PFSK-1 (cell line): ENCODE measurements at regions not wholly inside any gene's neighbourhood (a gene's known extent, or its start where the extent isn't known, plus 50 kb on each side); places are given as distances from the start of the nearest gene placed in this dataset.

Experiments
- FOXP2 ChIP-seq: optimal IDR thresholded peaks from 2 replicates; pipeline ENCODE3; 2011; ENCODE audit warnings: borderline replicate concordance, control low read depth, inconsistent platforms; ENCODE audit not compliant: insufficient read depth; ENCODE audit errors: extremely low read length, extremely low read depth
- POLR2AphosphoS5 ChIP-seq: IDR thresholded peaks from 2 replicates; pipeline ENCODE4 v1.6.1; 2012; ENCODE audit warnings: low read depth, mild to moderate bottlenecking, control low read depth, low read length, moderate library complexity
- SIN3A ChIP-seq: IDR thresholded peaks from 2 replicates; pipeline ENCODE4 v1.6.1; 2012; ENCODE audit warnings: mild to moderate bottlenecking, low read length, moderate library complexity, borderline replicate concordance; ENCODE audit not compliant: insufficient read depth
- TAF1 ChIP-seq: IDR thresholded peaks from 2 replicates; pipeline ENCODE4 v1.6.1; 2012; ENCODE audit warnings: low read length, control low read depth, borderline replicate concordance; ENCODE audit not compliant: insufficient read depth
- TF ChIP-seq, protein P1 (sequence below), 2 experiments: IDR thresholded peaks; 2 replicates each; pipeline versions ENCODE4 v1.6.1 to v1.8.0; 2011 to 2012; ENCODE audit warnings: low read depth in 2 of 2, low read length in 2 of 2, control low read depth in 1 of 2, inconsistent platforms in 1 of 2, mild to moderate bottlenecking in 1 of 2, moderate library complexity in 1 of 2; ENCODE audit not compliant: insufficient read depth in 1 of 2

DNA sequence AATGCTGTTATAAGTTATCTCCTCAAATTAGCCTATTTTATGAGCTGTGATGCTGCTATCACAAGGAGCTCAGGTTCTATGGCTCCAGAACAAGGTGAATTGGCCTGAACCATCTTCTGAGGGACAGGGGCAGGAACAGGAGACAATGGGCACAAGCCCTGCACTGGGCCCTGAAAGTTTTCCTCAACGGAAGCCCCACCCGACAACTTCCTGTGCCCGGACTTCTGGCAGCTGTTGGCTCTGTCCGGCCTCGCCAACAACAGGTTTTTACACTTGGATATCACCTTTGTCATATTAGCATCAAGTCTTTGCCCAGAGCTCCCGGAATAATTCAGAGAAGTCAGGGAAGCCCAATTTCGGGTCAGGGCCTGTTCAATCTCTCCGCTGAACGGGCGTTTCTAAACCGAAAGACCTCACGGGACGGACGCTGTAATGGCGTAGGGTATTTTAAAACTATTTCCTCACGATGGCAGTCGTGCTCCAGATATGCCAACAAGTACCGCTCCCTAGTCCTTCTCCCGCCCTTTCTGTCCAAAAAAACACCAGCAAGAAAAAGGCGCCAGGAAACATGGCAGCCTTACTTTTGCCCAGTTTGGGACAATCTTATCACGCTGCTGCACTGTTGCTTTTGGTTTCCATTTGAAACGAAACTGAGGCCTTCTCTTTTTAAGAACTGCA, 201.0 kb upstream of the STK26 start:
- TF ChIP-seq, protein P1, sequence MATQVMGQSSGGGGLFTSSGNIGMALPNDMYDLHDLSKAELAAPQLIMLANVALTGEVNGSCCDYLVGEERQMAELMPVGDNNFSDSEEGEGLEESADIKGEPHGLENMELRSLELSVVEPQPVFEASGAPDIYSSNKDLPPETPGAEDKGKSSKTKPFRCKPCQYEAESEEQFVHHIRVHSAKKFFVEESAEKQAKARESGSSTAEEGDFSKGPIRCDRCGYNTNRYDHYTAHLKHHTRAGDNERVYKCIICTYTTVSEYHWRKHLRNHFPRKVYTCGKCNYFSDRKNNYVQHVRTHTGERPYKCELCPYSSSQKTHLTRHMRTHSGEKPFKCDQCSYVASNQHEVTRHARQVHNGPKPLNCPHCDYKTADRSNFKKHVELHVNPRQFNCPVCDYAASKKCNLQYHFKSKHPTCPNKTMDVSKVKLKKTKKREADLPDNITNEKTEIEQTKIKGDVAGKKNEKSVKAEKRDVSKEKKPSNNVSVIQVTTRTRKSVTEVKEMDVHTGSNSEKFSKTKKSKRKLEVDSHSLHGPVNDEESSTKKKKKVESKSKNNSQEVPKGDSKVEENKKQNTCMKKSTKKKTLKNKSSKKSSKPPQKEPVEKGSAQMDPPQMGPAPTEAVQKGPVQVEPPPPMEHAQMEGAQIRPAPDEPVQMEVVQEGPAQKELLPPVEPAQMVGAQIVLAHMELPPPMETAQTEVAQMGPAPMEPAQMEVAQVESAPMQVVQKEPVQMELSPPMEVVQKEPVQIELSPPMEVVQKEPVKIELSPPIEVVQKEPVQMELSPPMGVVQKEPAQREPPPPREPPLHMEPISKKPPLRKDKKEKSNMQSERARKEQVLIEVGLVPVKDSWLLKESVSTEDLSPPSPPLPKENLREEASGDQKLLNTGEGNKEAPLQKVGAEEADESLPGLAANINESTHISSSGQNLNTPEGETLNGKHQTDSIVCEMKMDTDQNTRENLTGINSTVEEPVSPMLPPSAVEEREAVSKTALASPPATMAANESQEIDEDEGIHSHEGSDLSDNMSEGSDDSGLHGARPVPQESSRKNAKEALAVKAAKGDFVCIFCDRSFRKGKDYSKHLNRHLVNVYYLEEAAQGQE (IDR thresholded peaks at IDR 0.05; ENCODE audit: insufficient read depth in 1 of 2, low read depth in 2 of 2, low read length in 2 of 2) = no peak
- no peak for TF ChIP-seq SIN3A
- TF ChIP-seq FOXP2 = no peak
- TF ChIP-seq POLR2AphosphoS5 = no peak
- no peak for TF ChIP-seq TAF1

DNA sequence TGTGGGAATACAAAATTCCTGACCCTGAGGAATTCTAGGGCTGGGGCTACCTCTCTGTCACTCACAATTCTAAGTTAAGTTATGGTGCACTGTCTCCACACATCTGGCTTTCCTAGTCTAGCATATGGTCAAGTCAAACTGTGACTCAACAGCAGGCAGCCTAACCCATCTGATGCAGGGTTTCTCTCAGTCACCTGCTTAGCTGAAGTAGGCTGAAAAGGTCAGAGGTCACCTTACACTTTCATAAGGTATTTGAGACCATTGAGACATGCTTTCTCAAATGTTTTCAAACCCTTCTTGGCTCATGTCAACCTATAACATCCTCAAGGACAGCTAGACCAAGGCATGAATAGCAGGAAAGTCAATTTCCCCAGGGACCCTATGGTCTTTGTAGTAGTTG, 196.5 kb upstream of the STK26 start:
- no peak for TF ChIP-seq POLR2AphosphoS5
- no peak for TF ChIP-seq SIN3A
- TF ChIP-seq FOXP2 = no peak
- no peak for TF ChIP-seq TAF1
- TF ChIP-seq, protein P1 (IDR thresholded peaks at IDR 0.05; ENCODE audit: insufficient read depth in 1 of 2, low read depth in 2 of 2, low read length in 2 of 2) = no peak

DNA sequence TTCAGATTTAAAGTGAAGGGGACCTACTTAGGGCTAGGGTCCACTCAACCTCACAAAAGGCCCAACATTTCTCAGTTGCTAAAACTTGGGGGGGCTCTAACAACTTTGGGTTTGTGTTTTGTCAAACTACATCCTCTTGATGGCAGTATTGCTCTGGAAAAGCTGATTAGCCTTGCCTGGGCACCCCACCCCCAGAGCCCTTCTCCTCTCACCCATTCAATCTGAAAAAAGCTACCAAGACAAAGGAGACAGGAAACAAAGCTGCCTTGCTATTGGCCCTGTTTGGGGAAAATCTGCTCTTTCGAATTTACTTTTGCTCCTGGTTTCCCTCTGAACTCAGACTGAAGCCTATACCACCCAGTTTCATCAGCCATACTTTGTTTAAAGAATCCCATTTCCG, 195.2 kb upstream of the STK26 start:
- TF ChIP-seq TAF1 (no peak), SIN3A (no peak), POLR2AphosphoS5 (no peak), FOXP2 (no peak)

DNA sequence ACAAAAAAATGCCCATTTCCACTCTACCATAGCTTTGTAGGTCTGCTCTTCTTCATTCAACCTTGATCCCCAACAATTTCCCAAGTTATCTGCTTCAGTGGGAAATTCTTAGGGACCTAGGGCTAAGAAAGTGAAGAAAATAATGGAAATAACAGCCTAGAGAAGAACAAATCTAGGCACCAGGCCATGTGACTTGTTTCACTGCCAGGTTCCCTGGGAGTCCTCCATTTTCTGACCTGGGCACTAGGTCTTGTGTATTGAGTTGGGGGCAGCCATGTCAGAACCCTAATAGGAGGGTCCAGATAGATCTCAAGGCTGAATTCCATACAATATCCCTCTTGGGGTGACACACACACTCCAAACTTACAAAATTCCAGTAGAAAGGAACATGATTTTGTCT, 194.6 kb upstream of the STK26 start:
- TF ChIP-seq, protein P1 (IDR thresholded peaks at IDR 0.05; ENCODE audit: insufficient read depth in 1 of 2, low read depth in 2 of 2, low read length in 2 of 2) = no peak
- no peak for TF ChIP-seq SIN3A
- TF ChIP-seq POLR2AphosphoS5 = no peak
- TF ChIP-seq FOXP2 = no peak
- no peak for TF ChIP-seq TAF1

DNA sequence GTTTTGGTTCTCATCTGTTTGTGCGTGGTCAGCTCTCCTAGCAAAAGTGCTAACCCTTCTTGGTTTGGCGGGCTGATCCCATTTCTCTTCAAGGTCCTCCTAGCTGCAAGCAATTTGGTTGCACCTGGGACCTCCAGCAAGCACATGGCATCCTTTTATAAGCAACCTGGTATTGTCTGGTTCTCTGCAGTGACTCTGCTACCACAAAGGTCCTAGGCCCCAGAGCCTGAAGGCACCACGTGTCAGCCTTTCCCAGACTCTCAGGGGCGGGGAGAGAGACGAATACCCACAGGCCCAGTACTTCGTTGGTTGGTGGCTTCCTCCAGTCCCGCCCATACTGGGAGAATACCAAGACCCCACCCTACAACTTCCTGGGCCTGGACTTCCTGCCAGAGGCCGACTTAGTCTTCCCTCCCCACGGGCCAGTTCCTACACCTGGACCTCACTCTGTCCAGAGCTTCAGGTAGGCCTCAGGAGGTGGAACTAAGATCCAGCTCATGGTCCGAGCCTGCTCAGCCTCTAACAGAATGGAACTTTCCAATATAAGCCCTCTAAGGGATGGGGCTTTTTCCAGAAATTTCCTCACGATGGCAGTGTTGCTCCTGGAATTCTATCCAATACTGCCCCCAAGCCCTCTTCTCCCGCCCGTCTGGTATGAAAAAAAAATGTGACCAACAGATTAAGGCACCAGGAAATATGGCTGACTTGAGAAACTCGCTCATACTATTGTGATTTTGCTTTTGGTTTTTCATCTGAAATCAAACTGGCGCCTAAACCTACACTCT, 192.5 kb upstream of the STK26 start:
- TF ChIP-seq POLR2AphosphoS5 = peak; percentile 78
- TF ChIP-seq FOXP2 = peak; percentile 30
- 0 out of 2 replicates have a peak, but pooled peaks have one; percentile 29 for TF ChIP-seq TAF1
- no peak; the same call in 1 of the 2 replicates for TF ChIP-seq SIN3A

DNA sequence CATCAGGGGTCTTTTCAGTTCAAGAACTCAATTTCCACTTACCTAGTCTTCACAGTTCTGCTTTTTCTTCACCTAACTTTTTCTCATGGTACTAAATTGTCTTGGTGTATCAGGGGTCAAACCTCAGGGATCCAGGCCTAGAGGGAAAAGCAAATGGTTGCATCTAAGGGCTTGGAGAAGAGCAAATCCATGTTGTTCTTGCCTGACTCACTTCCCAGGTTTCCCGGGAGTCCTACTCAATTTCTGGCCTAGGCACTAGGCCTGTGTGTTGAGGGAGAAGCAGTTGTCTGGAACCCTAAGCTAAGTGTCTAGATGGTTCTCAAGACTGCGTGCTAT, 191.9 kb upstream of the STK26 start:
- TF ChIP-seq POLR2AphosphoS5 (no peak), TAF1 (no peak), FOXP2 (no peak), SIN3A (no peak)
- TF ChIP-seq, protein P1 (IDR thresholded peaks at IDR 0.05; ENCODE audit: insufficient read depth in 1 of 2, low read depth in 2 of 2, low read length in 2 of 2) = no peak
